GM19328 (cell line): ENCODE measurements at regions not wholly inside any gene's neighbourhood (a gene's known extent, or its start where the extent isn't known, plus 50 kb on each side); places are given as distances from the start of the nearest gene placed in this dataset.
"Not testable (repeated sequence)": the region's sequence is repeated elsewhere in the genome, so short reads cannot be mapped to it uniquely, and the experiment has no call there.

Experiments used
- ATAC-seq: cut with Tn5 transposase; IDR thresholded peaks from one replicate; pipeline ENCODE4 v1.9.1; 2021; ENCODE audit warnings: mild to moderate bottlenecking, moderate library complexity; ENCODE audit not compliant: unreplicated experiment

DNA sequence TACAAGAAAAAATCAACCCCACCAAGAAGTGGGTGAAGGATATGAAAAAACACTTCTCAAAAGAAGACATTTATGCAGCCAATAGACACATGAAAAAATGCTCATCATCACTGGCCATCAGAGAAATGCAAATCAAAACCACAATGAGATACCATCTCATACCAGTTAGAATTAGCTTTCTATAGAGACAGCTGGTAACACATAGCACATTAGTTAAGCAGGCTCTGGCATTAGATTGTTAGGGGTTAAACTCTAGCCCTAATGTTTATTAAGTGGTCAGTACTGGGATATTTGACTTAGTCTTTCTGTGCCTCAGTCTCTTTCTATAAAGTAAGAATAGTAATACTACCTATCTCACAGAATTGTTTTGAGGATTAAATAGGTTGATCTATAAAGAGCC lies 65.2 kb upstream of the TGFBR2 start:
- not testable (repeated sequence) for ATAC-seq

- ATAC-seq = no peak
Measured at GRCh38 chr3:30542897-30543296, 63.5 kb upstream of the TGFBR2 start.

- ATAC-seq = no peak
Measured at GRCh38 chr3:30544812-30545211, 61.6 kb upstream of the TGFBR2 start.

- ATAC-seq = no peak
Measured at GRCh38 chr3:30546934-30547333, 59.5 kb upstream of the TGFBR2 start.

DNA sequence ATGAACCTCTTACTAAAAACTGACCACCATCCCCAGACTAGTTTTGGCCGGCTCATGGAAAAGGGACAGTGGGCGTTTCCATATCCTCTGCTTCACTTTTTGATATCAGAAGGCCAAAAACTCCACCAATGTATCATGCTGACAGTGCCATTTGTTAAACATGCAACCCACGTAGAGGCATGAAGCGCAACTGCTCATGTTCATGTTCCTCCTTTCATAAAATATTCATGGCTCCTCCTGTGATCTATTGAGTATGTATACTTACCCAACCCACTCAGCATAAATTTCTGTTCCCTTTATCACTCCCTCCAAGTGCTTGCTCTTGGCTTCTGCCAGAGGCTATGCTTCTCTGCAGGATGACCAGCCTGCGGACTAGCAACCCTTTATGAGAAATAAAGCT lies 58.7 kb upstream of the TGFBR2 start:
- ATAC-seq = no peak

DNA sequence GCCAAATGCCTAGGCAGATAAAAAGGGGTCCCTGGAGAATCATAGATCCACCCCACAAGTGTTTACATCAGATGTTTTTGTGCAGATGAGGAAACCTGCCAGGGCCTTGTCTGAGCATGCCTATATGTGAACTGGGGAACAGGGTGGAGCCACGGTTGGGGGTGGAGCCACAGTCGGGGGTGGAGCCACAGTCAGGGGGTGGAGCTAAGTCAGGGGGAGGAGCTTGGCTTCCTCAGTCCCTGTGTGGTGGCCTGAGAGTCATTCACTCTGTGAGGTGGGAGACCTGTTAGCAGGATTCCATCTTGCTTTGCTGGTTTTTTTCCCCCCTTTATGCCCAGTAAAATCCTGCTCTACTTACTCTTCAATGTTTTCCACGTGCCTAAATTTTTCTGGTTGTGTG lies 57.8 kb upstream of the TGFBR2 start:
- ATAC-seq = no peak

- ATAC-seq = no peak
Measured at GRCh38 chr3:30549600-30549999, 56.8 kb upstream of the TGFBR2 start.

DNA sequence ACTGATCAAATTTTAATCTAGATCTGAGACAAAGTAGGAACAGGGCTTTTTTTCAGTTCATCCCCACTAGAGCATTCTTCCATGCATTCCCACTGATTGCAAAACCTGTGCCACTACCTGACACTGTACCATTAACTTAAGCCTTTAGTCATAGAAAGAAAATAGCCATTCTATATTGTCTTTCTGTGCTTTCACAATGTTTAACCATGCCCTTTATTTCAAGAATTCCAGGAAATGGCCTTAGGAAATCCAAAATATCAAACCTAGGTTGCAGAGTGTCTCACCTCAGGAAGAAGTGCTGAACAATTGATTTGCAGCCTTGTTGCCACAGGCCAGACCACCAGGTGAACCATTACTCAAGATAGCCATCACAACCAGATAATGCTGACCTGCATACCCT lies 56.2 kb upstream of the TGFBR2 start:
- ATAC-seq = no peak

DNA sequence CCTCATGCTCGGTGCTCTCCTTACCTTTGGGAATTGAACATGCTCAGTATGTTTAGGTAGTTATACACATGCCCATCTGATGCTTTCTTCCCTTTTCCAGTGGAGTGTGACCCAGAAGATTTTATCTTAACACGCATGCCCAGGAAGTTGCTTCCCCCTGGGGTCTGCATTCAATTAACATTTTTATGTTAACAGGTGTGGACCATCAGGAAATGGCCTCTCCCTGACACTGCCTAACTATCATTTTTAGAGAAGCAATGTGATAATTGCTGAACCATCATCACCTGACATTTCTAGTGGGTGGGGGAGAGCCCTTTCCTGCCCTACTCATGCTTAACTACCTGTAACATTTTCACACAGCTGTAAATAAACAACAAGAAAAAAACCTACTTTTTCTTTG lies 55.1 kb upstream of the TGFBR2 start:
- ATAC-seq = no peak

DNA sequence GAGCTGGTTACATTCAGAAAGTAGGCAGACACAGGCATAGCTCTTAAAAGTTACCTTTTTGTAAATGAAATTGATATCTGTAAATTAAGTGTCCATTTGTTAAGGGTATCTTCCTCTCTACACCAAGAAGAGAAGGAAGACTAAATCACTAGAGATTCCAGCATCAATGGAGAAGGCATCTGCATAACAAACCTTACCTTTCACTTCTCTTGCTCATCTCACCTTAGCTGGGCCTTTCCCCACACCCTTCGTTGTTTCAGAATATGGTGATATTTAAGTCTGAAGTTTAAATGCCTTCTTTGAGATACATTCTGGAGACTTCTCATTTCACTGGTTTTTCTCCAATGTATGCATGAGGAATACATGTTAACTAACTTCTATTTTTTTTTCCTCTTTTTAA lies 54.5 kb upstream of the TGFBR2 start:
- no peak for ATAC-seq

DNA sequence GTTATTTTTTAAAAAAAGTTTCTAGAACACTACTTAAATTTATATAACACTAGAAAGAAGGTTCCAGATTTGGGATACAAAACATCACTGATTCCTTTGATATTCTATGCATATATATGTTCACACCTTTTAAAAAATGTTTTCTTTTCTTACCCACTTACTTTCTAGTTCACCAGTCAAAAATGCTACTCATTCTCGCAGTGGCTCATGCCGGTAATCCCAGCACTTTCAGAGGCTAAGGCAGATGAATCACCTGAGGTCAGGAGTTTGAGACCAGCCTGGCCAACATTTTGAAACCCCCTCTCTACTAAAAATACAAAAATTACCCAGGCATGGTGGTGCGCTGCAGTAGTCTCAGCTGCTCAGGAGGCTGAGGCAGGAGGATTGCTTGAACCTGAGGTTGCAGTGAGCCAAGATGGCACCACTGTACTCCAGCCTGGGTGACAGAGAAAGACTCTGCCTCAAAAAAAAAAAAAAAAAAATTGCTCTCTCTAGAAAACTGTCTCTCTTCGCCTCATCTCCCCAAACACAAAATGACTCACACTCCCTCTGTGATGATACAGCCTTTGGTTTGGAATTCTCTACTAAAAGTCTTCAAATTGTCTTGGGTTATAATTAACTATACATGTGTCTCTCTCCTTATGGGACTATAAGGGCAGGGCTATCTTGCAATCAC lies 52.6 kb upstream of the TGFBR2 start:
- no peak for ATAC-seq

GRCh38 chr3:30554317-30554690 lies 52.1 kb upstream of the TGFBR2 start:
- no peak for ATAC-seq

DNA sequence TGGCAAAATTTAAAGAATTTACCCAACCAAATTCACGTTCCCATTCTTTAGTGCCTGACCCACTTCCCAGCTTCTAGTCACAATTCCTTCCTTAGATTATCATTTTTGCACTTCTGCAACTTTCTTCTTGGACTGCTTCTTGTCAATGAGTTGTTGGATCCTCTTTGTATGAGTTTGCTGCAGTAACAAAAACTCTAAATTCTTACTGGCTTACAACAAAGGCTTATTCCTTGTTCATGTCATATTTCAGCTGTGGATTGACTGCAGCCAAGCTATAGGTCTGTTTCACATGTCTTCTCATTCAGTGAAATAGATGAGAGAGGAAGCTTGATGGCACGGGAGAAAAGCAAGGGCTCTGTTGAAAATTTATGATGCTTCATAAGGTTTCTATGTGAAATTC lies 50.4 kb upstream of the TGFBR2 start:
- ATAC-seq = no peak
